Osteoblast (primary cell): ENCODE measurements at regions not wholly inside any gene's neighbourhood (a gene's known extent, or its start where the extent isn't known, plus 50 kb on each side); places are given as distances from the start of the nearest gene placed in this dataset.

Experiments
- DNase-seq: peaks from one replicate; pipeline ENCODE4 v3.0.0; 2011; ENCODE audit warnings: low spot score, mixed read lengths; ENCODE audit not compliant: insufficient read length; ENCODE audit errors: missing footprints
- H2AFZ ChIP-seq: 2 replicates; pipeline ENCODE4 v1.6.0; 2011; ENCODE audit warnings: mild to moderate bottlenecking, low read length
- H3K27ac ChIP-seq: 2 replicates; pipeline ENCODE4 v1.5.1; 2011; ENCODE audit warnings: mild to moderate bottlenecking, low read depth, low read length, moderate library complexity
- H3K27me3 ChIP-seq: 2 replicates; pipeline ENCODE4 v1.6.0; 2012; ENCODE audit warnings: mild to moderate bottlenecking, control low read depth, inconsistent platforms, low read length, moderate library complexity; ENCODE audit not compliant: insufficient read depth
- H3K36me3 ChIP-seq: 2 replicates; pipeline ENCODE4 v1.5.1; 2011; ENCODE audit warnings: mild to moderate bottlenecking, low read length, control low read depth, moderate library complexity; ENCODE audit not compliant: insufficient read depth
- H3K4me1 ChIP-seq: 2 replicates; pipeline ENCODE4 v1.5.1; 2011; ENCODE audit warnings: mild to moderate bottlenecking, low read length, control low read depth, moderate library complexity; ENCODE audit not compliant: insufficient read depth
- H3K4me2 ChIP-seq: 2 replicates; pipeline ENCODE4 v1.6.0; 2011; ENCODE audit warnings: mild to moderate bottlenecking, low read length; ENCODE audit not compliant: insufficient read depth
- H3K4me3 ChIP-seq: fragments of 200-600 bp; sonication (generic); 3 replicates; pipeline ENCODE4 v1.5.1; 2012; ENCODE audit warnings: mild to moderate bottlenecking, low read length, inconsistent platforms; ENCODE audit not compliant: insufficient read depth
- H3K79me2 ChIP-seq: 2 replicates; pipeline ENCODE4 v1.6.0; 2012; ENCODE audit warnings: mild to moderate bottlenecking, low read length, control low read depth, inconsistent platforms; ENCODE audit not compliant: insufficient read depth
- H3K9me3 ChIP-seq: 2 replicates; pipeline ENCODE4 v1.5.1; 2011; ENCODE audit warnings: low read depth, low read length, control low read depth
- H4K20me1 ChIP-seq: 2 replicates; pipeline ENCODE4 v1.6.0; 2012; ENCODE audit warnings: mild to moderate bottlenecking, low read length, control low read depth; ENCODE audit not compliant: insufficient read depth
- TF ChIP-seq, protein P1 (sequence below): IDR thresholded peaks from 2 replicates; pipeline ENCODE4 v1.5.1; 2011; ENCODE audit warnings: mild to moderate bottlenecking, low read depth, low read length, moderate library complexity; ENCODE audit errors: extremely low read depth

GRCh38 chr22:47395481-47395880, 633.0 kb downstream of the TBC1D22A start:
- Histone ChIP-seq H3K4me2 (no peak overlapping the region), H3K36me3 (no peaks in the 10 kb centered on the region), H3K4me1 (no peaks in the 10 kb centered on the region), H3K79me2 (no peaks in the 10 kb centered on the region), H3K9me3 (no peaks in the 10 kb centered on the region), H3K27ac (no peak overlapping the region), H4K20me1 (no peaks in the 10 kb centered on the region), H2AFZ (no peak overlapping the region), H3K27me3 (no peaks in the 10 kb centered on the region), H3K4me3 (no peak overlapping the region)
- DNase-seq = peak; percentile 74
- TF ChIP-seq, protein P1, sequence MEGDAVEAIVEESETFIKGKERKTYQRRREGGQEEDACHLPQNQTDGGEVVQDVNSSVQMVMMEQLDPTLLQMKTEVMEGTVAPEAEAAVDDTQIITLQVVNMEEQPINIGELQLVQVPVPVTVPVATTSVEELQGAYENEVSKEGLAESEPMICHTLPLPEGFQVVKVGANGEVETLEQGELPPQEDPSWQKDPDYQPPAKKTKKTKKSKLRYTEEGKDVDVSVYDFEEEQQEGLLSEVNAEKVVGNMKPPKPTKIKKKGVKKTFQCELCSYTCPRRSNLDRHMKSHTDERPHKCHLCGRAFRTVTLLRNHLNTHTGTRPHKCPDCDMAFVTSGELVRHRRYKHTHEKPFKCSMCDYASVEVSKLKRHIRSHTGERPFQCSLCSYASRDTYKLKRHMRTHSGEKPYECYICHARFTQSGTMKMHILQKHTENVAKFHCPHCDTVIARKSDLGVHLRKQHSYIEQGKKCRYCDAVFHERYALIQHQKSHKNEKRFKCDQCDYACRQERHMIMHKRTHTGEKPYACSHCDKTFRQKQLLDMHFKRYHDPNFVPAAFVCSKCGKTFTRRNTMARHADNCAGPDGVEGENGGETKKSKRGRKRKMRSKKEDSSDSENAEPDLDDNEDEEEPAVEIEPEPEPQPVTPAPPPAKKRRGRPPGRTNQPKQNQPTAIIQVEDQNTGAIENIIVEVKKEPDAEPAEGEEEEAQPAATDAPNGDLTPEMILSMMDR = no peak

DNA sequence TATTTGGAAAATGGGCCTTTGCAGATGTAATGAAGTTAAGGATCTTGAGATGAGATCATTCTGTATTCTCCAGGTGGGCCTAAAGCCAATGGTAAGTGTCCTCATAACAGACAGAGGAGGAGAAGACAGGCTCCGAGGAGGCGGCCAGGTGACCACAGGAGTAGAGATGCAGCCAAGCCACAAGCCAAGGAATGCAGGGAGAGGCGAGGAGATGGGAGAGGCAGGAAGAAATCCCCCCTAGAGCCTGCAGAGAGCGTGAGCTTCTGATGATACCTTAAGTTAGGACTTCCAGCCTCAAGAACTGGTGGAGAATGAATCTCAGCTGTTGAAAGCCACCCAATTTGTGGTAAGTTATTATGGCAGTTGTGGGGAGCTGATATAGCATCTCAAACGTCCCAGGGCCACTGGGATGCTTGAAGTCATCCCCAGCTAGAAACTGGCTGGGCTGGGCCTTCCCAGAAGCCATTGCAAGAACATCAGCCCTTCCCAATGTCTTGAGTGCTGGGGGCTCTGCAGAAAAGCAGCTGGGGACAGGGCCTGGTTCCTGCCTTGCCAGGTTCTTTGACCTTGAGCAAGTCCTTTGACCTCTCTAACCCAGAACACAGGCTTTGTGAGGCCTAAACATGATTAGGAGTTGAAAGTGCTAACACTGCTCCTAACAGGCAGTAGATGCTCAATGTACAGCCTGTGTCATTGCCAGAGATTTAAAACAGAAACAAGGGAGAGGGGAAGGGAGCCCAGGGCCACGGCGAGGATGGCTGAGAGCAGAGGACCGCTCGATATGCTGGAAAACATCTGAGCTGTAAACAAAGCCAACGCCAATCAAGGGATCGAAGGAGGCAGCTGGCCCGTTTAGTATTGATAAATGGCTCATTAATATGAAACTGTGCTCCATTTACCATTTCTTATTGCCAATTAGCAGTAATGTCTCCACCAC, 632.3 kb downstream of the TBC1D22A start:
- H3K27ac ChIP-seq = no peak overlapping the region
- H3K4me2 ChIP-seq = no peak overlapping the region
- no peaks in the 10 kb centered on the region for H3K9me3 ChIP-seq
- H3K27me3 ChIP-seq = no peaks in the 10 kb centered on the region
- no peaks in the 10 kb centered on the region for H3K36me3 ChIP-seq
- H3K4me1 ChIP-seq = no peaks in the 10 kb centered on the region
- no peak overlapping the region for H2AFZ ChIP-seq
- no peaks in the 10 kb centered on the region for H3K79me2 ChIP-seq
- H3K4me3 ChIP-seq = no peak overlapping the region
- TF ChIP-seq, protein P1 = no peak
- peak; percentile 56 for DNase-seq
- no peaks in the 10 kb centered on the region for H4K20me1 ChIP-seq

DNA sequence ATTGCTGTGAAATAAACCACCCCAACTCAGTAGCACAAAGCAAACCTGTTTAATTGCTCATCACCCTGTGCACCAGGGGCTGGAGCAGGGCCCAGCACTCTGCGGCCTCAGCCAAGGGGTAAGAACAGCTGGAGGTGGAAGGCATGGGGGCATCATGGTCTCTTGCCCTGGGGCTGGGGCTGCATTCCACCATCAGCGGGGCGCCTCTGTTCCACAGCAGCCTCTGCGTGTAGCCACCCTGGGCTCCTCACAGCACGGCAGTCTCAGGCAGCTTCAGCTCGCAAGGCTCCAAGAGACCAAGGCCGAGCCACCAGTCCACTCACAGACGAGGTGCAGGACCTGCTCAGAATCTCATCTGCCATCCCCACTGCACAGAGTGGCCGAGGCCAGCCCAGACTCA, 630.7 kb downstream of the TBC1D22A start:
- Histone ChIP-seq H3K36me3 (no peaks in the 10 kb centered on the region), H3K9me3 (no peaks in the 10 kb centered on the region), H3K4me1 (no peaks in the 10 kb centered on the region), H3K27ac (no peak overlapping the region), H2AFZ (no peak overlapping the region), H3K79me2 (no peaks in the 10 kb centered on the region), H3K4me2 (no peak overlapping the region), H4K20me1 (no peaks in the 10 kb centered on the region), H3K4me3 (no peak overlapping the region), H3K27me3 (no peaks in the 10 kb centered on the region)
- DNase-seq = peak; percentile 74
- TF ChIP-seq, protein P1 = no peak

DNA sequence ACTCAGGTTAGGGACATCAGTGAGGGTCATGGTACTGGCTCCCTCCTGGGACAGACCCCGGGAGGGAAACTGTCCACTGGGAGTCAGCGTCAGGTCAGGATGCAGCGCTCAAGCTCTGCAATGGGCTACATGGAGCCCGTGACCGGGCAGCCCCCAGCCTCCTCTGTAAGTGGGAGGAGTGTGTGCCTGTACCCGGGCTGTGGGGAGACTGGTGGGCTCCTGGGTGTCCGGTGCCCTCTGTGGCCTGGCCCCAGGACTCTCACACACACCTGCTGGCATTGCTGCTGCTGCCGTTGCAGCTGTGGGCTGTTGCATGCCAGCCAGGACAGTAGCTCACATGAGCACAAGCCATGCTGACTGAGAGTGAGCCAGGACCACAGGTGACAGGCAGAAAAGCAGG, 630.3 kb downstream of the TBC1D22A start:
- DNase-seq = no peak
- Histone ChIP-seq H4K20me1 (no peaks in the 10 kb centered on the region), H3K4me3 (no peak overlapping the region), H3K4me1 (no peaks in the 10 kb centered on the region), H2AFZ (no peak overlapping the region), H3K27ac (no peak overlapping the region), H3K79me2 (no peaks in the 10 kb centered on the region), H3K9me3 (no peaks in the 10 kb centered on the region), H3K27me3 (no peaks in the 10 kb centered on the region), H3K36me3 (no peaks in the 10 kb centered on the region), H3K4me2 (no peak overlapping the region)
- TF ChIP-seq, protein P1 = no peak
